ENCODE measurements at regions not wholly inside any gene's neighbourhood (a gene's known extent, or its start where the extent isn't known, plus 50 kb on each side); places are given as distances from the start of the nearest gene placed in this dataset.

GRCh38 chr2:167398873-167399272 lies 510.6 kb downstream of the XIRP2 start:
- DNase-seq (ENCODE audit: insufficient read length, low spot score) (no peak), FAIRE-seq (no peak)

- FAIRE-seq = no peak
- DNase-seq (ENCODE audit: insufficient read length, low spot score) = no peak
Observed at GRCh38 chr2:167388901-167389300, 500.6 kb downstream of the XIRP2 start.

- no peak for FAIRE-seq
- no peak for DNase-seq (ENCODE audit: insufficient read length, low spot score)
Observed at GRCh38 chr2:167388497-167388896, 500.2 kb downstream of the XIRP2 start.

GRCh38 chr2:167386694-167387093 lies 498.4 kb downstream of the XIRP2 start:
- FAIRE-seq (no peak), DNase-seq (ENCODE audit: insufficient read length, low spot score) (no peak)

- DNase-seq (ENCODE audit: insufficient read length, low spot score) (no peak), FAIRE-seq (no peak)
Observed at GRCh38 chr2:167383610-167384194, 495.4 kb downstream of the XIRP2 start.

- FAIRE-seq (no peak), DNase-seq (ENCODE audit: insufficient read length, low spot score) (no peak)
Observed at GRCh38 chr2:167381349-167381748, 493.1 kb downstream of the XIRP2 start.

- DNase-seq (ENCODE audit: insufficient read length, low spot score) (no peak), FAIRE-seq (no peak)
Observed at GRCh38 chr2:167380555-167380954, 492.3 kb downstream of the XIRP2 start.

GRCh38 chr2:167380094-167380493 lies 491.8 kb downstream of the XIRP2 start:
- no peak for DNase-seq (ENCODE audit: insufficient read length, low spot score)
- FAIRE-seq = no peak

GRCh38 chr2:167369083-167369482 lies 480.8 kb downstream of the XIRP2 start:
- FAIRE-seq (no peak), DNase-seq (ENCODE audit: insufficient read length, low spot score) (no peak)

GRCh38 chr2:167368371-167368770 lies 480.1 kb downstream of the XIRP2 start:
- FAIRE-seq (no peak), DNase-seq (ENCODE audit: insufficient read length, low spot score) (no peak)

- FAIRE-seq (no peak), DNase-seq (ENCODE audit: insufficient read length, low spot score) (no peak)
Observed at GRCh38 chr2:167365216-167365615, 476.9 kb downstream of the XIRP2 start.

GRCh38 chr2:167361426-167361825 lies 473.1 kb downstream of the XIRP2 start:
- FAIRE-seq = no peak
- DNase-seq (ENCODE audit: insufficient read length, low spot score) = no peak

GRCh38 chr2:167355821-167356220 lies 467.5 kb downstream of the XIRP2 start:
- DNase-seq (ENCODE audit: insufficient read length, low spot score) (no peak), FAIRE-seq (no peak)

GRCh38 chr2:167353605-167354280 lies 465.5 kb downstream of the XIRP2 start:
- DNase-seq (ENCODE audit: insufficient read length, low spot score) = no peak
- no peak for FAIRE-seq

GRCh38 chr2:167345559-167345958 lies 457.3 kb downstream of the XIRP2 start:
- DNase-seq (ENCODE audit: insufficient read length, low spot score) (no peak), FAIRE-seq (no peak)

- FAIRE-seq (no peak), DNase-seq (ENCODE audit: insufficient read length, low spot score) (no peak)
Observed at GRCh38 chr2:167342769-167343168, 454.5 kb downstream of the XIRP2 start.

- DNase-seq (ENCODE audit: insufficient read length, low spot score) = no peak
- FAIRE-seq = no peak
Observed at GRCh38 chr2:167340322-167340721, 452.0 kb downstream of the XIRP2 start.

GRCh38 chr2:167336213-167336612 lies 447.9 kb downstream of the XIRP2 start:
- FAIRE-seq = no peak
- no peak for DNase-seq (ENCODE audit: insufficient read length, low spot score)

GRCh38 chr2:167335541-167335992 lies 447.3 kb downstream of the XIRP2 start:
- DNase-seq (ENCODE audit: insufficient read length, low spot score) = no peak
- no peak for FAIRE-seq

- FAIRE-seq = no peak
- no peak for DNase-seq (ENCODE audit: insufficient read length, low spot score)
Observed at GRCh38 chr2:167334146-167334742, 446.0 kb downstream of the XIRP2 start.

- no peak for FAIRE-seq
- DNase-seq (ENCODE audit: insufficient read length, low spot score) = no peak
Observed at GRCh38 chr2:167333245-167333644, 445.0 kb downstream of the XIRP2 start.

- no peak for DNase-seq (ENCODE audit: insufficient read length, low spot score)
- FAIRE-seq = no peak
Observed at GRCh38 chr2:167332358-167332757, 444.1 kb downstream of the XIRP2 start.

Measured in HTR-8/SVneo (cell line).